ENCODE measurements at regions not wholly inside any gene's neighbourhood (a gene's known extent, or its start where the extent isn't known, plus 50 kb on each side); places are given as distances from the start of the nearest gene placed in this dataset.
"Not testable (repeated sequence)": the region's sequence is repeated elsewhere in the genome, so short reads cannot be mapped to it uniquely, and the experiment has no call there.

- DNase-seq (ENCODE audit: low read depth) = not testable (repeated sequence)
Measured at GRCh38 chr1:761791-762190, 75.3 kb upstream of the OR4F16 start.

- not testable (repeated sequence) for DNase-seq (ENCODE audit: low read depth)
Measured at GRCh38 chr1:771449-771848, 85.0 kb upstream of the OR4F16 start.

- DNase-seq (ENCODE audit: low read depth) = not testable (repeated sequence)
Measured at GRCh38 chr1:777480-778180, 91.2 kb upstream of the OR4F16 start.

GRCh38 chr1:778451-779278, 92.2 kb upstream of the OR4F16 start:
- DNase-seq (ENCODE audit: low read depth) = peak; percentile 97

GRCh38 chr1:779621-780020, 93.2 kb upstream of the OR4F16 start:
- DNase-seq (ENCODE audit: low read depth) = peak; percentile 24

GRCh38 chr1:788835-789234, 102.4 kb upstream of the OR4F16 start:
- no peak for DNase-seq (ENCODE audit: low read depth)

- DNase-seq (ENCODE audit: low read depth) = not testable (repeated sequence)
Measured at GRCh38 chr1:789606-790005, 103.2 kb upstream of the OR4F16 start.

GRCh38 chr1:790388-790930, 104.0 kb upstream of the OR4F16 start:
- DNase-seq (ENCODE audit: low read depth) = not testable (repeated sequence)

- DNase-seq (ENCODE audit: low read depth) = not testable (repeated sequence)
Measured at GRCh38 chr1:794310-794709, 107.9 kb upstream of the OR4F16 start.

- peak; percentile 26 for DNase-seq (ENCODE audit: low read depth)
Measured at GRCh38 chr1:794918-795584, 108.6 kb upstream of the OR4F16 start.

GRCh38 chr1:797649-798048, 111.2 kb upstream of the OR4F16 start:
- DNase-seq (ENCODE audit: low read depth) = not testable (repeated sequence)

GRCh38 chr1:800397-800796, 113.9 kb upstream of the OR4F16 start:
- not testable (repeated sequence) for DNase-seq (ENCODE audit: low read depth)

GRCh38 chr1:804378-805115, 118.1 kb upstream of the OR4F16 start:
- DNase-seq (ENCODE audit: low read depth) = peak; percentile 55

- not testable (repeated sequence) for DNase-seq (ENCODE audit: low read depth)
Measured at GRCh38 chr1:805310-805709, 118.4 kb upstream of the SAMD11 start.

GRCh38 chr1:807066-807465, 116.7 kb upstream of the SAMD11 start:
- not testable (repeated sequence) for DNase-seq (ENCODE audit: low read depth)

GRCh38 chr1:807699-808390, 115.9 kb upstream of the SAMD11 start:
- not testable (repeated sequence) for DNase-seq (ENCODE audit: low read depth)

- DNase-seq (ENCODE audit: low read depth) = not testable (repeated sequence)
Measured at GRCh38 chr1:810949-811348, 112.8 kb upstream of the SAMD11 start.

GRCh38 chr1:812535-813127, 111.1 kb upstream of the SAMD11 start:
- not testable (repeated sequence) for DNase-seq (ENCODE audit: low read depth)

GRCh38 chr1:814543-814942, 109.2 kb upstream of the SAMD11 start:
- DNase-seq (ENCODE audit: low read depth) = not testable (repeated sequence)

- DNase-seq (ENCODE audit: low read depth) = not testable (repeated sequence)
Measured at GRCh38 chr1:815147-815922, 108.4 kb upstream of the SAMD11 start.

Data from amniotic epithelial cell (primary cell).